OCI-M2 (cell line): ENCODE measurements at regions not wholly inside any gene's neighbourhood (a gene's known extent, or its start where the extent isn't known, plus 50 kb on each side); places are given as distances from the start of the nearest gene placed in this dataset.

Source experiments
- DNase-seq: peaks from one replicate; lab custom pipeline; 2025; ENCODE audit not compliant: unreplicated experiment; lab: John Stamatoyannopoulos, UW

DNA sequence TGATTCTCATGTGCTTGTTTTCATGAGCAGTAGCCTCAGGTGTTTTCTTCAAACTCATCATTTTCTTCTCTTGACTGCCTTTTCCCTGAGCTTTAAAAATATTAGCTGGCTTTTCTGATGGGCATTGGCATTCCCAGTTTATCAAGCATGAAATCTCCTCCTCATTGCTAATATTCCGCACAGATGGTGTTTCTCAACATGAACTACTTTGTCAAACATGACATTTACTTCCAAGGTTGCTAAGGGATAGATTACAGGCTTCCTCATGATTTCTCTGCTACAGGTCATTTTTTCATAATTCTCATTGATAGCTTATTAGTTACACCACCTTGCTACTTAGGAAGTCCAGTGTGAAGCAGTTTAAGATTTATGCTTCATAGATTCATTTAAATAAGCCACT, 1116.9 kb upstream of the CNTNAP5 start:
- no peak for DNase-seq

DNA sequence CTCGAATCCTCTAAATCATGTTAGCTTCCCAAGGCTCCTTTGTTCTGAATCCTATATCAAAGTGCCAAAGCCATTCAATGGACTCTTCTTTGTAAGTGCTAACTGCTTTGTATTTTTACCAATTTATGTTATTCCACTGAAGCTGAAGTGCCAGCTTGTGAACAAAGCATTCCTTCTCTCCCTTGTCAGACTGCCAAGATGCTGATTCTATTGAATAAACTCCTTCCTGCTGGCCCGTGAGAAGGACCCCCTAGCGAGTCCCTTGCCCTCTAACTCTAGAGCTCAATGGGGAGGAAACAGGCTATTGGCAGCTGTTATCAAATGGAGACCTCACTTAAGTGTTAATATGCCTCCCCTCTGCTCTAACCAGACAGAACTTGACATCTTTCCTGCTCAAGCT, 1097.9 kb upstream of the CNTNAP5 start:
- no peak for DNase-seq

DNA sequence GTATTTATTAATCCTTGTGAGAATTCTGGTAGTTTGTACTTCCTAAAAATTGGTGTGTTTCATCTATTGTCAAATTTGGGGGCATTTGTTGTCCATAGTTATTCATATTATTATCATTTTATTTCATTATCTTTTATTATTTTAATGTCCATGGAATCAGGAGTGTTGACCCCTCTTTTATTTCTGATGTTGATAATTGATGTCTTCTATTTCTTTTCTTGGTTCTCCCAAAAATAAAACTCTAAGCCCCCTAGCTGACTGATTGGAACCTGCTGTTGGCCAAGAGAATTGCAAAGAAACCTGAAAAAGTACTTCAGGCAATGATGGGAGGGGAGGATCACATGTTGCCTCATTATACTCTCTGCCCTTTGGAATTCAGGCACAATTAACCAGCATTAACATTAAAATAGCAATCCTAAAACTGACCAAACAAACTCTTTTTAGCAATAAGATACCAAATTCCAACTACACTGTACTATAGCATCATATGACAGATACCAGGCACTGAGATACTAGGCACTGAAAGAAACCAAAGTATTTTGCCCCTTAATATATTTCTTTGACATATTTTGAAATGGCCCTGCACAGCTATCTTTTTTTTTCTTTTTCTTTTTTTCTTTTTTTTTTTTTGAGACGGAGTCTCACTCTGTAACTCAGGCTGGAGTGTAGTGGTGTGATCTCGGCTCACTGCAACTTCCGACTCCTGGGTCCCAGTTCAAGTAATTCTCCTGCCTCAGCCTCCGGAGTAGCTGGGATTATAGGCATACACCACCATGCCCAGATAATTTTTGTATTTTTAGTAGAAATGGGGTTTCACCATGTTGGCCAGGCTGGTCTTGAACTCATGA, 1097.2 kb upstream of the CNTNAP5 start:
- no peak for DNase-seq

GRCh38 chr2:122929347-122929746, 1095.7 kb upstream of the CNTNAP5 start:
- no peak for DNase-seq

GRCh38 chr2:122935506-122935905, 1089.6 kb upstream of the CNTNAP5 start:
- no peak for DNase-seq

DNA sequence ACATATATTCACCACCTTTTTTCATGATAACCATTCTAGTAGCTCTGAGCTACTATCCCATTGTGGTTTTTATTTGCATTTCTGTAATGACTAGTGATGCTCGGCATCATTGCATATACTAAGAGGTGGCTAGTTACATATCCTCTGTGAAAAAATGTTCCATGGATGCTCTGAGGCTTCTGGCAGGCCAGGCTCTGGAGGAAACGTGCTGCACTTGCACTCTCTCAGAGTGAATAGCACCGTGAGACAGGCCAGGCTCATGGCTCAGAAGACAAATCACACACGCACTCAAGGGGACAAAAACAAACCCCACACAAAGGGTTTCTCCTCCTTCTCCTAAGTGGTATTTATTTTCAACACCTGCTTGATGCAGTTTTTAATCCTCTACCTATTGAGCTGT, 1085.3 kb upstream of the CNTNAP5 start:
- no peak for DNase-seq

- DNase-seq = no peak
Observed at GRCh38 chr2:122949523-122949922, 1075.6 kb upstream of the CNTNAP5 start.

GRCh38 chr2:122955776-122956175, 1069.3 kb upstream of the CNTNAP5 start:
- DNase-seq = no peak

DNA sequence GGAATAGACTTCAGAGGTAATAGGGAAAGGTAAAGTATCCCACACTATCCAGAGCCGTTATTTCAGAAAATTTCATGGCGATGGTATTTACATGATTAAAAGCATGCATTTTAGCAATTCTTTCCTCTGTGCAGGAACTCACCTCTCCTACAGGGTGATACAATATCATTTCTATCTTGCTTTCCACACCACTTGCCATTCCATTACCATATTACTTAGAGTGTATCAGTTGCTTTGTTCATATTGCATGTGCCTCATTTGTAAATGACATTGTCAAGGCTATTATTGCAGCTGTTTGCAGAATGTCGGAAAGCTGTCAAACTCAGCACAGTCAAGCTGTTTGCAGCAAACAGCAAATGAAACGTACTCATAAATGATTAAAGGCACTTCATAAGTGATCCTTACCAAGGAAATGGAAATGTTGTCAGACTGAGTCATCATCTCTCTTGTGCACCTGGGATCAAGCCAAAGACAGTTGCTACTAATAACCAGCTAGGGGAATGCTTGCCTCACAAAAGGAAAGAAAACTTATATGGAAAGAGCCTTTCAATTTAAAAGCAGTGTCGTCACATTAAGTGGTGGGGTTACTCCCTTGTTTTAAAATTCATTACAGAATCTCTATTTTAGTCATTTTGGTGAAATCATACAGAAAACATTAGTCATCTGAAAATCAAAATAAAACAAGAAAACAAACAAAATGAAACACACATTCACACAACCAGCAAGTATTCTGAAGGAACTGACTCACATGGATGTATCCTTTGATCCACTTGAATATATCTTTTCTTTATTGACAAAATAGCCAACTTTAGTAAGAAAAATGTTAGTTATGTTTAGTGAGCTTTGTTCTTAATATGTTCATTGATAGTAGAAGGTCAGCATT, 1064.1 kb upstream of the CNTNAP5 start:
- DNase-seq = no peak

DNA sequence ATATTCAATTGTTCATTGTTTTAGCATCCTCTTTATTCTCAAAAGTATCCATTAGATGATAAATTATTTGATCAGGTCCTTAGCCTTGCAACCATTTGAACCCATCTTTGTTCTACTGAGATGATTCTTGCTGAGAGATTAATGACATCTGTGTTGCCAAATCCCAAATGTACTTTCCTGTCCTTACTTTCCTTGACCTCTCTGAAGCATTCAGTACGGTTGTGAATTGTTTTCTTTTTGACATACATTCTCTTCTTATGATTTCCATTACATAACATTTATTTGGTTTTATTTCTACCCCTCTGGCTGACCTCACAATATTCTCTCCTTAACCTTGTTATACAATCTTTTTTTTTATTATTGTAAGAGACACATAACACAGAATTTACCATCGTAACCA, 1058.6 kb upstream of the CNTNAP5 start:
- DNase-seq = no peak

GRCh38 chr2:122977580-122977979, 1047.5 kb upstream of the CNTNAP5 start:
- no peak for DNase-seq

DNA sequence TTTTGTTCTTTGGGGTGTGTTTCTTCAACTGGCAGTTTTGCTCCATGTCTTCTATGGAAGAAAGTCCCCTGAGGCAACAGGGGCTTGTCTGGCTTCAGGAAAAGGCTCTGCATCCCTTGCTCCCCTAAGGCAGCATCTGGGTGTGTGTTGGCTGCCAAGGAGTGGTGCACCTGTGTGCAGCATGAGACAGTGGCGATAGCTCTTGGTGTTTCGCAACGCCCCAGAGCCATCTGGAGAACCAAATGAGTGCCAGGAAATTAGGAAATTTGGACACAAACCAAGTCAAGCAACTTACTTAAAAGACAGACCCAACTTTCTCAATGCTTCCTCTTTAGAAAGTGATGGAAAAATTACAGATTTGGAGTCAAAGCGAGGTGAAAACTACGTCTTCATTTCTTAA, 1044.4 kb upstream of the CNTNAP5 start:
- no peak for DNase-seq

- DNase-seq = no peak
Observed at GRCh38 chr2:122982936-122983335, 1042.2 kb upstream of the CNTNAP5 start.

- no peak for DNase-seq
Observed at GRCh38 chr2:122988395-122989221, 1036.5 kb upstream of the CNTNAP5 start.

GRCh38 chr2:122993592-122993991, 1031.5 kb upstream of the CNTNAP5 start:
- no peak for DNase-seq

DNA sequence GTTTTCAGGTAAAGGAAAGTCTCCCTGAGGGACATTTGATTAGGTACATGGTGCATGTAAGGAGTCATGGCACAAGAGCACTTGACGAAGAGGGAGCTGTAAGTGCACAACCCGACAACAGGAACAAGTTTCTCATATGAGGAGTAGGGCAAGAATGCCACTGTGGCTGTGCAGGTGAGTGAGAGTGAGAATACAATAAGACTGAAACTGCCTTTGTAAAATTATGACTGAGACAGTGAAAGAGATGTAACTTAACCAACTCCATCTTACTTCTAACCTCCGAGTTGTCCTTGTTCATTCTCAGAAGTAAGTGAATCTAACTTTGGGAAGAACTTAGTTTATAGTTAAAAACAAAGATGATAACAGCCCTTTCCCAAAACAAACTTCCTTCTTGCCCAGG, 1025.8 kb upstream of the CNTNAP5 start:
- no peak for DNase-seq

- no peak for DNase-seq
Observed at GRCh38 chr2:122999821-123000220, 1025.3 kb upstream of the CNTNAP5 start.

DNA sequence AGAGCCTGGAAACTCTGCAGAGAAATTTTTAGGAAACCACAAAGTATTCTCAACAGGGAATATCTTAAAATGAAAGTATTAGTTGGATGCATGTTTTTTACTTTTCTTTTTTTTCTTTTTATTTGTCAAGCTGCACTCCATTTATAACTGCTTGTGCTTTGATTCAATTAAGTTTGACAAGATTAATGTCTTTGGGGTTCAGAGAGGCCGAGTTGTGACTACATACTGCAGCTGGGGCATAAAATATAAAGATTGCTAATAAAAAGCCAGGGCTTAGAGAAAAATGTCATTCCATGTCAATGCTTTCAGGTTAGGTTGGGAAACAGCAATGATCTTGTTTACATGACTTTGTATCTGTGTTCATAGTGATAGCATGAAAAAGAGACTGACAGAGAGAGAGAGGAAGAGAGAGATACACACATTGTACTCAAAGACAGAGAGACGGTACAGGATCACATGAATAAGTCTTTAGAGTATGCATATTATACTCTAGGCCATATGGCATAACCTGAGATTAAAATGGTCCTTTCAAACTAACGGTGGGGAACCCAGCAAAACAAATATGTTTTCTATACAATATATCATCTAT, 1022.3 kb upstream of the CNTNAP5 start:
- DNase-seq = no peak

GRCh38 chr2:123015186-123015585, 1009.9 kb upstream of the CNTNAP5 start:
- DNase-seq = no peak

DNA sequence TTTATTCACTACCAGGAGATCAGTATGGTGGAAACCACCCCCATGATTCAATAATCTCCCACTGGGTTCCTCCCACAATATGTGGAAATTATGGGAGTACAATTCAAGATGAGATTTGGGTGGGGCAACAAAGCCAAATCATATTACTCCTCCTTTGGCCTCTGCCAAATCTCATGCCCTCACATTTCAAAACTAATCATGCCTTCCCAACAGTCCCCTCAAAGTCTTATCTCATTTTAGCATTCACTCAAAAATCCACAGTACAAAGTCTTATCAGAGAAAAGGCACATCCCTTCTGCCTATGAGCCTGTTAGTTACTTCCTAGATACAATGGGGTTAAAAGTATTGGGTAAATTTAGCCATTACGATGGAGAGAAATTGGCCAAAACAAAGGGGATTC, 989.5 kb upstream of the CNTNAP5 start:
- no peak for DNase-seq

DNA sequence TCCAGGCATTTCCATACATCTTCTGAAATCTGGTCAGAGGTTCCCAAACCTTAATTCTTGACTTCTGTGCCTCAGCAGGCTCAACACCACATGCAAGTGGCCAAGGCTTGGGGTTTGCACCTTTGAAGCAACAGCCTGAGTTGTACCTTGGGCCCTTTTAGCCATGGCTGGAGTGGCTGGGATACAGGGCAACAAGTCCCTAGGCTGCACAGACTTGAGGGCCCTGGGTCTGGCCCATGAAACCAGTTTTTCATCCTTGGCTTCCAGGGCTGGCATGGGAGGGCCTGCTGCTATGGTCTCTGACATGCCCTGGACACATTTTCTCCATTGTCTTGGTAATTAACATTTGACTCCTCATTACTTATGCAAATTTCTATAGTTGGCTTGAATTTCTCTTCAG, 988.8 kb upstream of the CNTNAP5 start:
- no peak for DNase-seq
